Astrocyte (in vitro differentiated cells and primary cell): ENCODE measurements at regions not wholly inside any gene's neighbourhood (a gene's known extent, or its start where the extent isn't known, plus 50 kb on each side); places are given as distances from the start of the nearest gene placed in this dataset.

Experiments used
- DNase-seq: peaks from one replicate; pipeline ENCODE4 v3.0.0-alpha.2; 2010; ENCODE audit warnings: low read depth
- FAIRE-seq: peaks from 2 replicates; lab custom pipeline; 2011; peaks lifted over from hg19 to GRCh38; lab: Jason Lieb, UNC
- H2AFZ ChIP-seq: 2 replicates; pipeline ENCODE4 v1.6.0; 2012; ENCODE audit warnings: low read depth, low read length, inconsistent platforms
- H3K27ac ChIP-seq: 2 replicates; pipeline ENCODE4 v1.5.1; 2011; ENCODE audit warnings: low read depth, low read length, inconsistent platforms
- H3K27me3 ChIP-seq: 2 replicates; pipeline ENCODE4 v1.6.0; 2011; ENCODE audit warnings: low read length, inconsistent platforms; ENCODE audit not compliant: insufficient read depth
- H3K36me3 ChIP-seq: 2 replicates; pipeline ENCODE4 v1.5.1; 2011; ENCODE audit warnings: low read length, inconsistent platforms; ENCODE audit not compliant: insufficient read depth
- H3K4me1 ChIP-seq: 2 replicates; pipeline ENCODE4 v1.5.1; 2011; ENCODE audit warnings: low read length, inconsistent platforms; ENCODE audit not compliant: insufficient read depth
- H3K4me2 ChIP-seq: 2 replicates; pipeline ENCODE4 v1.6.0; 2012; ENCODE audit warnings: low read length, inconsistent platforms
- H3K4me3 ChIP-seq: 2 replicates; pipeline ENCODE4 v1.5.1; 2011; ENCODE audit warnings: low read depth, mild to moderate bottlenecking, low read length, inconsistent platforms; ENCODE audit not compliant: insufficient read depth
- H3K79me2 ChIP-seq: 2 replicates; pipeline ENCODE4 v1.6.0; 2012; ENCODE audit warnings: mild to moderate bottlenecking, low read length, inconsistent platforms; ENCODE audit not compliant: insufficient read depth
- H3K9ac ChIP-seq: 2 replicates; pipeline ENCODE4 v1.6.0; 2012; ENCODE audit warnings: mild to moderate bottlenecking, low read length, inconsistent platforms
- H3K9me3 ChIP-seq: 2 replicates; pipeline ENCODE4 v1.5.1; 2012; ENCODE audit warnings: low read depth, mild to moderate bottlenecking, low read length, inconsistent platforms; ENCODE audit not compliant: insufficient read depth
- H4K20me1 ChIP-seq: 2 replicates; pipeline ENCODE4 v1.6.0; 2012; ENCODE audit warnings: low read length, inconsistent platforms; ENCODE audit not compliant: insufficient read depth
- H3K27ac Mint-ChIP-seq: one replicate; pipeline ENCODE4 v1.8.0; 2021; ENCODE audit warnings: mild to moderate bottlenecking, mixed read lengths; ENCODE audit not compliant: unreplicated experiment
- H3K27me3 Mint-ChIP-seq: one replicate; pipeline ENCODE4 v1.8.0; 2021; ENCODE audit warnings: low read depth, mixed read lengths; ENCODE audit not compliant: unreplicated experiment
- H3K36me3 Mint-ChIP-seq: one replicate; pipeline ENCODE4 v1.8.0; 2021; ENCODE audit warnings: low read depth, mixed read lengths; ENCODE audit not compliant: unreplicated experiment
- H3K4me1 Mint-ChIP-seq: one replicate; pipeline ENCODE4 v1.8.0; 2021; ENCODE audit warnings: low read depth, mixed read lengths; ENCODE audit not compliant: unreplicated experiment
- H3K4me3 Mint-ChIP-seq: one replicate; pipeline ENCODE4 v1.8.0; 2021; ENCODE audit warnings: mild to moderate bottlenecking, moderate library complexity, mixed read lengths; ENCODE audit not compliant: unreplicated experiment
- H3K9me3 Mint-ChIP-seq: one replicate; pipeline ENCODE4 v1.8.0; 2021; ENCODE audit warnings: mild to moderate bottlenecking, mixed read lengths; ENCODE audit not compliant: unreplicated experiment
- EZH2 ChIP-seq: IDR thresholded peaks from 2 replicates; pipeline ENCODE4 v1.6.1; 2012; ENCODE audit warnings: mild to moderate bottlenecking, low read length, inconsistent platforms; ENCODE audit not compliant: insufficient read depth
- TF ChIP-seq, protein P1 (sequence below): IDR thresholded peaks from 2 replicates; pipeline ENCODE4 v1.5.1; 2011; ENCODE audit warnings: low read depth, mild to moderate bottlenecking, inconsistent platforms, low read length, moderate library complexity; ENCODE audit not compliant: insufficient read depth

DNA sequence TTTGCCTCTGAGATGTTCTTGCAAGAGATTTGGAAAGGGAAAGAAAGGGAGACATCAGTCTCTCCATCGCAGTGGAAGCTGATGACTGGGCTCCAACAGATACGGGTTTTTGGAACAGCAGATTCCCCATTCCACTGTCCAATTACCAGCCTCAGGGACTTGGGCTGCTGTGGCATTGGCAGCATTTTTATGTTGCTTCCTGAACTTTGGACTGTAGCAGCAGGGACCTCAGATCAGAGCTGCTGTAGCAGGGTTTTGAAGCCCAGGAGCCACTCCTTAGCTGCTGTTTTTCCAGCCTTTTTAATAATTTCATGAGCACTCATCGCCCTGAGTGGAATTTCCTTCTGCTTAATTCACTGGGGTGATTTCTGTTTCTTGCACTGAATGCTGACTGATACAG is 135.7 kb upstream of the SLCO3A1 start:
- Mint-ChIP-seq H3K4me3 (no peak overlapping the region), H3K27me3 (peaks cover 17% of the 10 kb centered on the region), H3K36me3 (no peaks in the 10 kb centered on the region), H3K4me1 (no peaks in the 10 kb centered on the region), H3K9me3 (no peaks in the 10 kb centered on the region), H3K27ac (no peak overlapping the region)
- no peak for FAIRE-seq
- H3K27ac ChIP-seq: no peak overlapping the region
- no peaks in the 10 kb centered on the region for H3K79me2 ChIP-seq
- no peak for DNase-seq
- H4K20me1 ChIP-seq: no peaks in the 10 kb centered on the region
- no peak overlapping the region for H3K9ac ChIP-seq
- no peak overlapping the region for H2AFZ ChIP-seq
- no peaks in the 10 kb centered on the region for H3K36me3 ChIP-seq
- no peaks in the 10 kb centered on the region for H3K4me1 ChIP-seq
- H3K27me3 ChIP-seq: no peaks in the 10 kb centered on the region
- TF ChIP-seq, protein P1, sequence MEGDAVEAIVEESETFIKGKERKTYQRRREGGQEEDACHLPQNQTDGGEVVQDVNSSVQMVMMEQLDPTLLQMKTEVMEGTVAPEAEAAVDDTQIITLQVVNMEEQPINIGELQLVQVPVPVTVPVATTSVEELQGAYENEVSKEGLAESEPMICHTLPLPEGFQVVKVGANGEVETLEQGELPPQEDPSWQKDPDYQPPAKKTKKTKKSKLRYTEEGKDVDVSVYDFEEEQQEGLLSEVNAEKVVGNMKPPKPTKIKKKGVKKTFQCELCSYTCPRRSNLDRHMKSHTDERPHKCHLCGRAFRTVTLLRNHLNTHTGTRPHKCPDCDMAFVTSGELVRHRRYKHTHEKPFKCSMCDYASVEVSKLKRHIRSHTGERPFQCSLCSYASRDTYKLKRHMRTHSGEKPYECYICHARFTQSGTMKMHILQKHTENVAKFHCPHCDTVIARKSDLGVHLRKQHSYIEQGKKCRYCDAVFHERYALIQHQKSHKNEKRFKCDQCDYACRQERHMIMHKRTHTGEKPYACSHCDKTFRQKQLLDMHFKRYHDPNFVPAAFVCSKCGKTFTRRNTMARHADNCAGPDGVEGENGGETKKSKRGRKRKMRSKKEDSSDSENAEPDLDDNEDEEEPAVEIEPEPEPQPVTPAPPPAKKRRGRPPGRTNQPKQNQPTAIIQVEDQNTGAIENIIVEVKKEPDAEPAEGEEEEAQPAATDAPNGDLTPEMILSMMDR: no peak
- no peak for TF ChIP-seq EZH2
- no peak overlapping the region for H3K4me3 ChIP-seq
- H3K4me2 ChIP-seq: no peak overlapping the region
- no peaks in the 10 kb centered on the region for H3K9me3 ChIP-seq

DNA sequence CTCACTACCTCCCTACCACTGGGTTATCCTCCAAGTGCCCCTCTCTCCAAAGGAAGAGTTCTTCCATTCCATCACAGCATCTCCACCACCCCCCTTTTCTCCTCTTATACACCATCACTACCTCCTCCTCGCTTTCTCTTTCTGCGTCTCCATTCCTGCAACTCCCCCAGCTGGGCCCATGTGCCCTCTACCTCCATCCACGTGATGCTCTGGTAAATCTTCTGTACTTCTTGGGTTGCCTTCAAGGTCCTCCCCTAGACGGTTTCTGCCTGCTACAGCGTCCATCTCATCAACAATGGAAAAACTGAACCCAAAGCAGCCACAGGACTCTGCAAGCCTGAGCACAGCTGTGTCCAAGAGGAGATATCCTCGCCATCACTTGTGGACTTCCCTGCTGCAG is 129.5 kb upstream of the SLCO3A1 start:
- Histone ChIP-seq H3K79me2 (no peaks in the 10 kb centered on the region), H3K4me2 (no peak overlapping the region), H4K20me1 (no peaks in the 10 kb centered on the region), H3K4me3 (no peak overlapping the region), H3K27me3 (no peaks in the 10 kb centered on the region), H3K9ac (no peak overlapping the region), H3K27ac (no peak overlapping the region), H3K36me3 (no peaks in the 10 kb centered on the region), H3K9me3 (no peaks in the 10 kb centered on the region), H3K4me1 (no peaks in the 10 kb centered on the region), H2AFZ (no peak overlapping the region)
- no peak for TF ChIP-seq EZH2
- TF ChIP-seq, protein P1: no peak
- Mint-ChIP-seq H3K4me3 (no peak overlapping the region), H3K27me3 (peaks cover 6% of the 10 kb centered on the region), H3K4me1 (no peaks in the 10 kb centered on the region), H3K9me3 (no peaks in the 10 kb centered on the region), H3K27ac (no peak overlapping the region), H3K36me3 (no peaks in the 10 kb centered on the region)
- no peak for DNase-seq
- no peak for FAIRE-seq

DNA sequence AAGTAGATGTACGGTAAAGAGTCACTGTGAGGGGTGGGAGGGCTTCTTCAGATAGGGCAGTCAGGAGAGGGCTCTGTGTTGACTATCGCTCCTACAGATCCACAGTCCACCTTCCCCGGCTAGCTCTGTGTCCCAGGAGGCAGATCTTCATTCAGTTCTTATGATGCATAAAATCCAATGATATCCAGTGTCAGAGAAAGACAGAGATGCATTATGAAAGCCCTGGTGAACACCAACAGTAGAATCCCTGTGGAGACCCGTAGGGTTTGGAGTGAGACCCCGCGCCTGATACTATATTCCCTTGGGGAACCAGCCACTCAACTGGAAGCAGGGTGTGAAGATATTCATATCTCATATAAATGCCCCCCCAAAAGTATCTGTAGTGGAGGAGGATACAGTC is 119.8 kb upstream of the SLCO3A1 start:
- Mint-ChIP-seq H3K9me3 (peaks cover 1% of the 10 kb centered on the region), H3K27me3 (peaks cover 2% of the 10 kb centered on the region), H3K4me1 (no peaks in the 10 kb centered on the region), H3K36me3 (no peaks in the 10 kb centered on the region), H3K27ac (no peak overlapping the region), H3K4me3 (no peak overlapping the region)
- Histone ChIP-seq H3K9me3 (no peaks in the 10 kb centered on the region), H3K27me3 (no peaks in the 10 kb centered on the region), H3K4me1 (no peaks in the 10 kb centered on the region), H3K4me2 (no peak overlapping the region), H3K36me3 (no peaks in the 10 kb centered on the region), H4K20me1 (no peaks in the 10 kb centered on the region), H3K79me2 (no peaks in the 10 kb centered on the region), H3K9ac (no peak overlapping the region), H3K4me3 (no peak overlapping the region), H3K27ac (no peak overlapping the region), H2AFZ (no peak overlapping the region)
- no peak for TF ChIP-seq EZH2
- TF ChIP-seq, protein P1: no peak
- DNase-seq (no peak), FAIRE-seq (no peak)
